GM12892 (cell line): ENCODE measurements at regions not wholly inside any gene's neighbourhood (a gene's known extent, or its start where the extent isn't known, plus 50 kb on each side); places are given as distances from the start of the nearest gene placed in this dataset.

Experiments
- DNase-seq: peaks from one replicate; pipeline ENCODE4 v3.0.0; 2011; ENCODE audit not compliant: insufficient read length
- FAIRE-seq: peaks from 2 replicates; lab custom pipeline; 2011; peaks lifted over from hg19 to GRCh38; lab: Jason Lieb, UNC
- POLR2A ChIP-seq: IDR thresholded peaks from 2 replicates; pipeline ENCODE4 v1.6.1; 2011; ENCODE audit warnings: low read depth, low read length, control low read depth
- POLR2AphosphoS5 ChIP-seq: IDR thresholded peaks from 2 replicates; pipeline ENCODE4 v1.6.1; 2011; ENCODE audit warnings: low read depth, low read length, control low read depth
- TAF1 ChIP-seq: IDR thresholded peaks from 2 replicates; pipeline ENCODE4 v1.6.1; 2011; ENCODE audit warnings: low read depth, mild to moderate bottlenecking, control low read depth, low read length, borderline replicate concordance

- TF ChIP-seq TAF1 (no peak), POLR2AphosphoS5 (no peak), POLR2A (no peak)
- DNase-seq (no peak), FAIRE-seq (peak; percentile 73)
Measured at GRCh38 chr7:116150588-116150987, 59.8 kb upstream of the TES start.

DNA sequence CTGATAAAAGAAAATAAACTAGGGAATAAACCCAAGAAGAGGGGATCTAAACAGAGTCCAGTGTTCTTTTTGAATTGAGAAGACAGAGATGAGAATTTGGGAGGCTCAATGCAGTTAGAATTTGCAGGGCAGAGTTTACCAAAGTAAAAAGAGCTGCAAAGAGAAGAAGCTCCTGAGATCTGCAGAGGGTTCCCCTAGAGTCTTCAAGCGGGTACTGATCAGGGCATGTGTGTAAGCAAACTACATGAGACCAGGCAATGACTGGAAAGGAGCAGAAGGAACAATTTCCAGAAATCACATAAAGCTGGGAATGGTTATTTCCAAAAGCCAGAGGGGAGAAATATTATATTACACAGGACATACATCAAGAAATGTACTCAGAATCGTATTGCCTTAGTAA, 58.1 kb upstream of the TES start:
- no peak for FAIRE-seq
- TF ChIP-seq POLR2A, result no peak
- no peak for TF ChIP-seq POLR2AphosphoS5
- TF ChIP-seq TAF1, result no peak
- no peak for DNase-seq

DNA sequence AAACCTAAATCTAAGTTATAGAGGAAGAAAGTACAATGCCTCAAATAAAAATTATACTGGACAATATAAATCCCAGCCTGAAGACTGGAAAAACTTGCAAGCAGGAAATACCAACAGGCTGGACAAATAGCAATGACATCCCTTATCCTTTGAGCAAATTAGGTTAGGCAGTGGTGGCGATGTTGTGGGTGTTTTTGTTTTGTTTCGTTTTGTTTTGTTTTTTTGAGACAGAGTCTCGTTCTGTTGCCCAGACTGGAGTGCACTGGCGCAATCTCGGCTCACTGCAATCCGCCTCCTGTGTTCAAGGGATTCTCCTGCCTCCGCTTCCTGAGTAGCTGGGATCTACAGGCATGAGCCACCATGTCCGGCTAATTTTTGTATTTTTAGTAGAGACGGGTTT, 57.3 kb upstream of the TES start:
- FAIRE-seq (no peak), DNase-seq (no peak)
- TF ChIP-seq TAF1 (no peak), POLR2A (no peak), POLR2AphosphoS5 (no peak)

- FAIRE-seq (peak; percentile 61), DNase-seq (no peak)
- no peak for TF ChIP-seq POLR2A
- no peak for TF ChIP-seq TAF1
- no peak for TF ChIP-seq POLR2AphosphoS5
Measured at GRCh38 chr7:116159711-116160110, 50.6 kb upstream of the TES start.
